ENCODE measurements at regions not wholly inside any gene's neighbourhood (a gene's known extent, or its start where the extent isn't known, plus 50 kb on each side); places are given as distances from the start of the nearest gene placed in this dataset.

DNA sequence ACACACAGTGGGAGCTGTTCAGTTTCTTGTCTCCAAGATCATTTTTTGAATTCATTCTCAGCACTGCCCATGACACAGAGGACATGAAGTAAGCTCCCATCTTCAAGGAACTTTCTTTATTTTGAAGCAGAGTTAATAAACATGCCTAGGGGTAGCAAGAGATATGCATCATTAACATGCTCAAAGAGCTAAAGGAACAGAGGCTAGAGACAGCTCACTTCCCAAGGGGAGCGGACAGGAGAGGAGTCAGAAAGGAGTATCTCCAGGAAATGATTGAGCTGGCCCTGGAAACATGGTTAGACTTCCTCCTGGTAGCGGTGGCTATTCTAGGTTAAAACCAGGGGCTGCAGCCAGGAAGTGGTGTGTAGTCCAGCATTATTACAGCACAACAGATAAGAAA is 135.9 kb downstream of the GPAM start:
- TF ChIP-seq, protein P1, sequence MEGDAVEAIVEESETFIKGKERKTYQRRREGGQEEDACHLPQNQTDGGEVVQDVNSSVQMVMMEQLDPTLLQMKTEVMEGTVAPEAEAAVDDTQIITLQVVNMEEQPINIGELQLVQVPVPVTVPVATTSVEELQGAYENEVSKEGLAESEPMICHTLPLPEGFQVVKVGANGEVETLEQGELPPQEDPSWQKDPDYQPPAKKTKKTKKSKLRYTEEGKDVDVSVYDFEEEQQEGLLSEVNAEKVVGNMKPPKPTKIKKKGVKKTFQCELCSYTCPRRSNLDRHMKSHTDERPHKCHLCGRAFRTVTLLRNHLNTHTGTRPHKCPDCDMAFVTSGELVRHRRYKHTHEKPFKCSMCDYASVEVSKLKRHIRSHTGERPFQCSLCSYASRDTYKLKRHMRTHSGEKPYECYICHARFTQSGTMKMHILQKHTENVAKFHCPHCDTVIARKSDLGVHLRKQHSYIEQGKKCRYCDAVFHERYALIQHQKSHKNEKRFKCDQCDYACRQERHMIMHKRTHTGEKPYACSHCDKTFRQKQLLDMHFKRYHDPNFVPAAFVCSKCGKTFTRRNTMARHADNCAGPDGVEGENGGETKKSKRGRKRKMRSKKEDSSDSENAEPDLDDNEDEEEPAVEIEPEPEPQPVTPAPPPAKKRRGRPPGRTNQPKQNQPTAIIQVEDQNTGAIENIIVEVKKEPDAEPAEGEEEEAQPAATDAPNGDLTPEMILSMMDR (IDR thresholded peaks at IDR 0.05): no peak
- TF ChIP-seq POLR2A (IDR thresholded peaks at IDR 0.05): no peak
